22Rv1 (cell line): ENCODE measurements at regions not wholly inside any gene's neighbourhood (a gene's known extent, or its start where the extent isn't known, plus 50 kb on each side); places are given as distances from the start of the nearest gene placed in this dataset.

Experiments used
- H3K27ac ChIP-seq: fragments of 450-650 bp; 2 replicates; pipeline ENCODE4 v1.5.1; 2017
- CTCF ChIP-seq: fragments of 450-650 bp; IDR thresholded peaks from 2 replicates; pipeline ENCODE4 v1.5.1; 2017; ENCODE audit warnings: mild to moderate bottlenecking
- ZFX ChIP-seq: fragments of 450-650 bp; IDR thresholded peaks from 2 replicates; pipeline ENCODE4 v1.6.1; 2017; ENCODE audit warnings: antibody characterized with exemption, borderline replicate concordance

DNA sequence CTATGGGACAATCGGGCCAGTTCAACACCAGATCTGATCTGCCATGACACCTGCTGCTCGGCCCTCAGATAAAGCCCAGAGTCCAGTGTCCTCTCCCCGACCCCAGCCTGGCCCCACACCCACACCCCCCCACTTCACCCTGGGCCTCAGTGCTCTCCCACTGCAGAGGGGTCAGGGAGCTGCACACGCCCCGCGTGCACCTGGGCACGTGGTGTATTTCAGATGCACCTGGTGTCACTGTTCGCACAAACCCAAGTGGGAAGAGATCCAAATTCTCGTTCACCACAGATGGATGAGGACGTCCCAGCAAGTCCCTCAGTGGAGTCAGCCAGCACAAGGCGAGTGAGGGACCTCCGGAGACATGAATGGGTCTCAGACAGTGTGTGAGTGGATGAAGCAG is 161.3 kb downstream of the RTP5 start:
- no peak for TF ChIP-seq ZFX
- TF ChIP-seq CTCF: no peak
- no peak overlapping the region for H3K27ac ChIP-seq

DNA sequence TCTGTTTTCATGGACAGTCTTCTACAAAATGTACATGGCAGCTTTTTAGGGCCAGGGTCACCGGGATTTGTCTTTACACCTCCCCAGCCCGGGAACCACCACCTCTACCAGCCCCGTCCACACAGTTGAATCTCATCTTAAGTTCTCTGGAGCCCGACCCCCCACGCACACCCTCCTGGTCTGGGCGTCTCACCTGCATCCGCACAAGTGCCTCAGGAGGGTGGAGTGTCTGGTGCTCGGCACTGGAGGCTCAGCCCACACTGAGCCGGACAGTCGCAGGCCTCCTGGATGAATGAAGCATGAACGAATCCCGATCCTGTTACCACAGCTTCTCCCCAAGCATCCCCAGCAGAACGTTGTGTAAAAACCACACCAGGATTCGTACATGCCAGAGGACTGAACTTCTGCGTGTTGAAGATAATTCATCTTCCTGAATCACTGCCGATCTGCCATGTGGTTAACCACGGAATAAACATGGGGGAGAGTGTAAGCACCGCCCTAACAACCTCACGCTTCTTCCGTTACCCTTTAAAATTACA is 162.0 kb downstream of the RTP5 start:
- H3K27ac ChIP-seq: no peak overlapping the region
- no peak for TF ChIP-seq CTCF
- no peak for TF ChIP-seq ZFX

DNA sequence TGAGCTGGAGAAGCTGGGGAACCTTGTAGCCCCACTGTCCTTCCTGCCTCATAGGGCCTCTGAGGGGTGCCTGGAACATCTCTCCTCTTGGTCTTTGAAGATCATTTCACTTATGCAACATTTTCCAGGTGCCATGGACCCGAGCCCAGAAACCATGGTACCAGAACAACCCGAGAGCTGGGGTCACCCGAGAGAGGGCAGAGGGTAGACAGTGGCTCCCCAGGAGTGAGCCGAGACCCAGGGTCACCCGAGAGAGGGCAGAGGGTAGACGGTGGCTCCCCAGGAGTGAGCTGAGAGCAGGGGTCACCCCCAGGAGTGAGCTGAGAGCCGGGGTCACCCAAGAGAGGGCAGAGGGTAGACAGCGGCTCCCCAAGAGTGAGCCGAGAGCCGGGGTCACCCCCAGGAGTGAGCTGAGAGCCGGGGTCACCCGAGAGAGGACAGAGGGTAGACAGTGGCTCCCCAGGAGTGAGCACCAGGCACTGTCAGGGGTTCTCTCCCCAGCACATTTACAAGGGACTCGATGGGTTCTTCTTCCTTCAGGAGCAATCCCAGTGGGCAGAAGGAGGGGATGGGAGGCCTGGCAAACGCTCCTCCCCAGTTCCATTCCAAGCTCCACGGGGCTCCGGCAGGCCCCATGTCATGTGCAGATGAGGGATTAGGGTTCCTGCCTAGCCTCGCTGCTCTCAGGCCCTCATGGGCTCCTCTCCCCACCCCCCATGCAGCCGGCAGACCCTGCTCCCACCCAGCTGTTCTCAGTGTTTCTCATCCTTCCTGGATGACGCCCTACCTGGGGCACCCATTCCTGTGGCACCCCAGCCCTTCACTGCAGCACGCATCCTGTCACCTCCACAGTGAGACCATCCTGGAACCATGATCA is 163.5 kb downstream of the RTP5 start:
- TF ChIP-seq ZFX (no peak), CTCF (no peak)
- no peak overlapping the region for H3K27ac ChIP-seq

- TF ChIP-seq CTCF (no peak), ZFX (no peak)
- no peak overlapping the region for H3K27ac ChIP-seq
Measured at GRCh38 chr2:242034138-242034537, 164.6 kb downstream of the RTP5 start.

DNA sequence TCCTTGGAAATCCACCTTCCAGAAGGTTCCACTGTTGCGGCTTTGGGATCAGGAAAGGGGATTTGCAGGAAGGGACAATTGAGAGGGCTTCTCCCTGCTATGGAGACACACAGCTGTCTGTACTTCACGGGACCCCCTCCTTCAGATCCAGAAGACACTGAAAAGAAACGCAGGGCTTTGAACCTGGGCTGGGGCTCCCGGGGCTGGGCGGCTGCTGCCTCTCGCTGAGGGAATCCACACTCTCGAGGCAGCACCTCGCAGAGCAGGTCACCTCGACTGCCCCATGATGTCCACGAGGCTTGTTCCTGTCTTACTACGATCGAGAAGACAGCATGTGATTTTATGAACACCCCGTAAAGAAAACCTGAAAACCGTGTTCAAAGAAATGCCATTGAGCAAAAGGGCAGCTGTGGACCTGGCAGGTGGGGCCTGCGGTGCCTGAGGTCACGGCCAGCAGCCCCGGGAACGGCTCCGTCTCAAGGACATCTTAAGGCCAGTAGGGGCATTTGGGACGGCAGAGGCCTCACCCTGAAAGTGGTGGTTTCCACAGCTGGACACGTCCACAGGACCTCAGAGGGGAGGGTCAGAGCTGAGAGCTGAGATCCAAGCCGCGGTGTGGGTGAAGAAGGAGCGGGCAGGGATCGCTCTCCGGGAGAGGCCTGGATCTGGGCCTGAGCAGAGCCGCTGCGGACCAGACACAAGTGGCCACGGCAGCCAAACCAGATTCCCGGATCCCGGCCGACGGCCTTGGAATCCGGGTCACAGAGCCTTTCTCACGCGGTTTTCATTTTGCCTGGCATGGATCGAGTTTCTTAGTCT is 165.7 kb downstream of the RTP5 start:
- no peak for TF ChIP-seq CTCF
- no peak for TF ChIP-seq ZFX
- no peak overlapping the region for H3K27ac ChIP-seq

DNA sequence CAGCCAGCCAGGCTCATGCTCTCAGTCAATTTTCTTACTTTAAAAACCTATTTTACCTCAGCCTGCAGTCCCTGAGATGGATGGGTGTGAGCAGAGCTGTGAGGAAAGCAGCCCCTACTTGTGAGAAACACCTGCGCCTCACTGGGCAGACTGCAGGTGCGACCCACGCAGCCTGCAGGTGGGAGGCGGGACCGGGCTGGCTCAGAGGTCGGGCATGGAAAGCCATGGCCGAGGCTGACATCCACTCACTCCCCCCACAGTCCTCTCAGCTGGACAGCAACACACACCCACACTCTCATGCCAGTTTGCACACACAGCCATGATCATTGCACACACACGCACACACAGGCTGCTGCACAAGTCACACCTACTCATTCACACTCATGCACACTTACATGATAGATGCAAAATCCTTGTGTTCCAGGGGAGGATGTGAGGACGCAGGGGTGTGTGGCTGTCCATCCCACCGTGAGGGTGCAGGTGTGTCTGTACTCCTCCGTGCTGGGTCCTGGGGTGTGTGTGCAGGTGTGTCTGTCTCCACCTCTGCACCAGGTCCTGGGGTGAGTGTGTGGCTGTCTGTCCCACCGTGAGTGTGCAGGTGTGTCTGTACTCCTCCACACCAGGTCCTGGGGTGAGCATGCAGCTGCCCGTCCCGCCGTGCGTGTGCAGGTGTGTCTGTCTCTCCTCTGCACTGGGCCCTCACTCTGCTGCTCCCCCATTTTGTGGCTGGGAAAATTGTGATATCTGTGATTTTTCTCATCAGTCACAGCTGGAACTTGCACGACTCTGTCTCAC is 166.5 kb downstream of the RTP5 start:
- TF ChIP-seq CTCF: no peak
- no peak for TF ChIP-seq ZFX
- no peak overlapping the region for H3K27ac ChIP-seq
